Retinal pigment epithelial cell (primary cell): ENCODE measurements at regions not wholly inside any gene's neighbourhood (a gene's known extent, or its start where the extent isn't known, plus 50 kb on each side); places are given as distances from the start of the nearest gene placed in this dataset.
"Not testable (repeated sequence)": the region's sequence is repeated elsewhere in the genome, so short reads cannot be mapped to it uniquely, and the experiment has no call there.

ENCODE experiments used
- DNase-seq: peaks from one replicate; pipeline ENCODE4 v3.0.0-alpha.2; 2010; ENCODE audit warnings: low read depth
- H3K4me3 ChIP-seq: 2 replicates; pipeline ENCODE4 v1.5.1; 2011; ENCODE audit warnings: mild to moderate bottlenecking, low read length, control low read depth, moderate library complexity
- CTCF ChIP-seq: conservative IDR thresholded peaks from 2 replicates; pipeline ENCODE4 v1.5.1; 2011; ENCODE audit warnings: low read depth, low read length, control low read depth, inconsistent platforms

- no peak for DNase-seq
- no peak for TF ChIP-seq CTCF
- no peak overlapping the region for H3K4me3 ChIP-seq
Observed at GRCh38 chr14:37668646-37669045, 73.2 kb downstream of the TTC6 start.

- TF ChIP-seq CTCF, result no peak
- no peak for DNase-seq
Observed at GRCh38 chr14:37669242-37669641, 73.8 kb downstream of the TTC6 start.

GRCh38 chr14:37673439-37673838 is 78.0 kb downstream of the TTC6 start:
- TF ChIP-seq CTCF, result no peak
- DNase-seq, result no peak
- no peak overlapping the region for H3K4me3 ChIP-seq

More at GRCh38 chr14:37669242-37669641, 73.8 kb downstream of the TTC6 start:
- no peak overlapping the region for H3K4me3 ChIP-seq

GRCh38 chr14:37678916-37679315 is 83.5 kb downstream of the TTC6 start:
- no peak for DNase-seq
- TF ChIP-seq CTCF, result no peak
- no peak overlapping the region for H3K4me3 ChIP-seq

GRCh38 chr14:37681486-37681885 is 86.1 kb downstream of the TTC6 start:
- TF ChIP-seq CTCF, result no peak
- no peak overlapping the region for H3K4me3 ChIP-seq
- no peak for DNase-seq

DNA sequence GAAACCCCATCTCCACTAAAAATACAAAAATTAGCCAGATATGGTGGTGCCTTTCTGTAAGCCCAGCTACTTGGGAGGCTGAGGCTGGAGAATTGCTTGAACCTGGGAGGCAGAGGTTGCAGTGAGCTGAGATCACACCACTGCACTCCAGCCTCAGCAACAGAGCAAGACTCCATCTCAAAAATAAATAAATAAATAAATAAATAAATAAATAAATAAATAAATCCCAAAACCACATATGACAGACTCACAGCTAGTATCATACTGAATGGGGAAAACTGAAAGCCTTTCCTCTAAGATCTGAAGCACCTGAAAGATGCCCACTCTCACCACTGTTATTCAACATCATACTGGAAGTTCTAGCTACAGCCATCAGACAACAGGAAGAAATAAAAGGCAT is 97.3 kb downstream of the TTC6 start:
- H3K4me3 ChIP-seq, DNase-seq: not testable (repeated sequence)

DNA sequence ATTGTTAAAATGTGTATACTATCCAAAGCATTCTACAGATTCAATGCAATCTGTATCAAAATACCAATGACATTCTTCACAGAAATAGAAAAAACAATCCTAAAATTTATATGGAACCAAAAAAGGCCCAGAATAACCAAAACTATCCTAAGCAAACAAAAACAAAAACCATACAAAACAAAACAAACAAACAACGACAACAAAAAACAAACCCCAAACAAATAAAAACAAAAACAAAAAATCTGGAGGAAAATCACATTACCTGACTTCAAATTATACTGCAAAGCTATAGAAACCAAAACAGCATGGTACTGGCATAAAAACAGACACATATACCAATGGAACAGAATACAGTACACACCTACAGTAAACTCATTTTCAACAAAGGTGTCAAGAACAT is 98.0 kb downstream of the TTC6 start:
- DNase-seq, H3K4me3 ChIP-seq: not testable (repeated sequence)

GRCh38 chr14:37695866-37696265 is 100.4 kb downstream of the TTC6 start:
- DNase-seq, result no peak
- no peak overlapping the region for H3K4me3 ChIP-seq
- no peak for TF ChIP-seq CTCF
